Fibroblast of skin of left quadriceps (primary cell): ENCODE measurements at regions not wholly inside any gene's neighbourhood (a gene's known extent, or its start where the extent isn't known, plus 50 kb on each side); places are given as distances from the start of the nearest gene placed in this dataset.
"Not testable (repeated sequence)": the region's sequence is repeated elsewhere in the genome, so short reads cannot be mapped to it uniquely, and the experiment has no call there.

ENCODE experiments used
- DNase-seq, 2 experiments: peaks; one replicate each; pipeline ENCODE4 v3.0.0-alpha.2; 2013; ENCODE audit warnings: low read depth in 2 of 2

- DNase-seq = no peak
Observed at GRCh38 chr3:66552846-66553245, 52.0 kb upstream of the LRIG1 start.

- no peak for DNase-seq
Observed at GRCh38 chr3:66553441-66554113, 52.8 kb upstream of the LRIG1 start.

- peak; percentile 31 to 42 for DNase-seq
Observed at GRCh38 chr3:66554178-66554577, 53.4 kb upstream of the LRIG1 start.

GRCh38 chr3:66555214-66555844 is 54.5 kb upstream of the LRIG1 start:
- DNase-seq = no peak

GRCh38 chr3:66557170-66557569 is 56.3 kb upstream of the LRIG1 start:
- DNase-seq = no peak

- not testable (repeated sequence) for DNase-seq
Observed at GRCh38 chr3:66559924-66560323, 59.1 kb upstream of the LRIG1 start.

- no peak for DNase-seq
Observed at GRCh38 chr3:66561367-66561766, 60.5 kb upstream of the LRIG1 start.

GRCh38 chr3:66565301-66565700 is 64.5 kb upstream of the LRIG1 start:
- DNase-seq = no peak

- DNase-seq = peak; percentile 89
Observed at GRCh38 chr3:66567077-66567476, 66.3 kb upstream of the LRIG1 start.

GRCh38 chr3:66572090-66572675 is 71.4 kb upstream of the LRIG1 start:
- DNase-seq = no peak

GRCh38 chr3:66572938-66573710 is 72.3 kb upstream of the LRIG1 start:
- DNase-seq = no peak

GRCh38 chr3:66574091-66574490 is 73.3 kb upstream of the LRIG1 start:
- DNase-seq = no peak

- no peak for DNase-seq
Observed at GRCh38 chr3:66577426-66578203, 76.8 kb upstream of the LRIG1 start.

GRCh38 chr3:66581256-66581655 is 80.4 kb upstream of the LRIG1 start:
- no peak for DNase-seq

GRCh38 chr3:66582721-66583423 is 82.0 kb upstream of the LRIG1 start:
- no peak for DNase-seq

GRCh38 chr3:66583424-66584040 is 82.7 kb upstream of the LRIG1 start:
- DNase-seq = no peak

GRCh38 chr3:66585520-66586095 is 84.8 kb upstream of the LRIG1 start:
- DNase-seq = no peak

GRCh38 chr3:66586853-66587252 is 86.0 kb upstream of the LRIG1 start:
- DNase-seq = no peak

- DNase-seq = no peak
Observed at GRCh38 chr3:66588340-66588847, 87.6 kb upstream of the LRIG1 start.
